K562 (cell line): ENCODE measurements at regions not wholly inside any gene's neighbourhood (a gene's known extent, or its start where the extent isn't known, plus 50 kb on each side); places are given as distances from the start of the nearest gene placed in this dataset.

Experiments
- ATAC-seq: fragments of 200-7000 bp; cut with Tn5 transposase; 3 replicates; pipeline ENCODE4 v1.9.1; 2020; ENCODE audit warnings: moderate library complexity
- BruUV-seq: library from RNA; stranded (reverse); fragments of 400-500 nt; replicated peaks from 2 replicates; lab custom pipeline; 2021; lab: Mats Ljungman, UMichigan
- CTCF ChIA-PET: fragments of 300-600 bp; formaldehyde crosslinking; extraction: SDS; loops from one replicate; lab custom pipeline; 2021; ENCODE audit warnings: low intra/inter-chr PET ratio; lab: Yijun Ruan, JAX
- POLR2A ChIA-PET: fragments of 300-600, 350-650 bp; sonication (Branson Sonifier 250); formaldehyde crosslinking; extraction: SDS; loops from one replicate; lab custom pipeline; 2021; ENCODE audit warnings: antibody characterized with exemption, inconsistent platforms; lab: Yijun Ruan, JAX
- DNase-seq, 4 experiments: peaks; one replicate each; pipeline versions ENCODE4 v3.0.0 to v3.0.0-alpha.2; 2011 to 2018; ENCODE audit warnings: low spot score in 3 of 4, mixed read lengths in 3 of 4; ENCODE audit errors: extremely low read depth in 1 of 4
- FAIRE-seq: peaks from 2 replicates; lab custom pipeline; 2011; peaks lifted over from hg19 to GRCh38; lab: Jason Lieb, UNC
- H2AFZ ChIP-seq: 2 replicates; pipeline ENCODE4 v1.6.0; 2011; ENCODE audit warnings: low read depth, low read length, control low read depth, inconsistent platforms
- H3K27ac ChIP-seq: fragments of 200-600 bp; 3 replicates; pipeline ENCODE4 v1.8.0; 2011; ENCODE audit warnings: low read depth, mild to moderate bottlenecking, control low read depth, inconsistent platforms, low read length, moderate library complexity, mixed read lengths; ENCODE audit errors: extremely low read depth
- H3K27me3 ChIP-seq, 2 experiments: fragments of 300-600 bp in 1 of 2; 2 replicates in 1 of 2; 3 replicates in 1 of 2; pipeline versions ENCODE4 v1.6.0 to v1.8.0; 2011; ENCODE audit warnings: inconsistent platforms in 2 of 2, low read length in 2 of 2, mild to moderate bottlenecking in 1 of 2, mixed read lengths in 1 of 2, moderate library complexity in 1 of 2; ENCODE audit not compliant: control insufficient read depth in 2 of 2, insufficient read depth in 2 of 2
- H3K36me3 ChIP-seq: fragments of 300-600 bp; 3 replicates; pipeline ENCODE4 v1.8.0; 2011; ENCODE audit warnings: mild to moderate bottlenecking, low read length, inconsistent platforms; ENCODE audit not compliant: control insufficient read depth, insufficient read depth
- H3K4me1 ChIP-seq, 2 experiments: fragments of 200-600 bp in 1 of 2; replicated peaks in 1 of 2; 2 replicates in 1 of 2; 3 replicates in 1 of 2; pipeline versions ENCODE4 v1.5.1 to v1.8.0; 2011; ENCODE audit warnings: inconsistent platforms in 2 of 2, low read length in 2 of 2, mild to moderate bottlenecking in 1 of 2, mixed read lengths in 1 of 2, moderate library complexity in 1 of 2; ENCODE audit not compliant: control insufficient read depth in 2 of 2, insufficient read depth in 2 of 2
- H3K4me2 ChIP-seq: 2 replicates; pipeline ENCODE4 v1.6.1; 2011; ENCODE audit warnings: low read length, control low read depth, inconsistent platforms, mixed read lengths; ENCODE audit not compliant: insufficient read depth
- H3K4me3 ChIP-seq: fragments of 200-600 bp; sonication (generic), shearing (Covaris generic); 2 replicates; pipeline ENCODE4 v1.5.1; 2016; ENCODE audit warnings: control low read depth, inconsistent platforms
- H3K79me2 ChIP-seq: fragments of 200-600 bp; 3 replicates; pipeline ENCODE4 v1.8.0; 2011; ENCODE audit warnings: low read length, inconsistent platforms; ENCODE audit not compliant: control insufficient read depth, insufficient read depth
- H3K9ac ChIP-seq, 2 experiments: 2 replicates each; pipeline versions ENCODE4 v1.6.0 to v1.6.1; 2011; ENCODE audit warnings: low read depth in 2 of 2, low read length in 2 of 2, control low read depth in 1 of 2, inconsistent platforms in 1 of 2, mild to moderate bottlenecking in 1 of 2, mixed read lengths in 1 of 2; ENCODE audit not compliant: insufficient read depth in 1 of 2
- H3K9me1 ChIP-seq: one replicate; pipeline ENCODE4 v1.6.0; 2011; ENCODE audit warnings: inconsistent platforms, mild to moderate bottlenecking, low read length, moderate library complexity; ENCODE audit not compliant: control insufficient read depth, insufficient read depth
- H3K9me3 ChIP-seq: replicated peaks from 2 replicates; pipeline ENCODE4 v1.5.1; 2011; ENCODE audit warnings: low read depth, low read length, inconsistent platforms; ENCODE audit not compliant: control insufficient read depth, insufficient read depth
- H4K20me1 ChIP-seq: replicated peaks from 2 replicates; pipeline ENCODE4 v1.6.1; 2011; ENCODE audit warnings: low read length, inconsistent platforms, mixed read lengths; ENCODE audit not compliant: control insufficient read depth, insufficient read depth
- CBX2 ChIP-seq: fragments of 200-600 bp; sonication (generic); IDR thresholded peaks from one replicate; pipeline ENCODE4 v1.6.1; 2012; ENCODE audit warnings: mild to moderate bottlenecking, low read length, inconsistent platforms; ENCODE audit not compliant: insufficient read depth, poor library complexity, severe bottlenecking
- EP300 ChIP-seq: IDR thresholded peaks from 2 replicates; pipeline ENCODE4 v1.6.1; 2012; ENCODE audit warnings: low read length, improper control_type of control experiment
- NCOA4 ChIP-seq: fragments of 450-650 bp; IDR thresholded peaks from 2 replicates; pipeline ENCODE4 v1.6.1; 2018; ENCODE audit warnings: mild to moderate bottlenecking; ENCODE audit not compliant: partially characterized antibody
- PHTF2 ChIP-seq: fragments of 250-450 bp; sonication (Bioruptor Pico); IDR thresholded peaks from 2 replicates; pipeline ENCODE4 v1.5.0; 2021; ENCODE audit warnings: mild to moderate bottlenecking
- RBM15 ChIP-seq: fragments of 200-400 bp; formaldehyde crosslinking; IDR thresholded peaks from 2 replicates; pipeline ENCODE4 v1.6.1; 2018; ENCODE audit warnings: mild to moderate bottlenecking, low read length, moderate library complexity; ENCODE audit not compliant: insufficient read depth
- RFX1 ChIP-seq: fragments of 450-650 bp; IDR thresholded peaks from 2 replicates; pipeline ENCODE4 v1.6.1; 2016; ENCODE audit warnings: mild to moderate bottlenecking, moderate library complexity
- SAP30 ChIP-seq: fragments of 200-600 bp; sonication (generic); IDR thresholded peaks from 2 replicates; pipeline ENCODE4 v1.6.1; 2012; ENCODE audit warnings: borderline replicate concordance, low read depth, mild to moderate bottlenecking, moderate library complexity, low read length, control low read depth, inconsistent platforms; ENCODE audit not compliant: insufficient read depth, poor library complexity, severe bottlenecking
- SRSF7 ChIP-seq: fragments of 200-400 bp; formaldehyde crosslinking; optimal IDR thresholded peaks from 2 replicates; pipeline ENCODE3; 2017; ENCODE audit warnings: mild to moderate bottlenecking, low read depth, low read length
- TAF7 ChIP-seq: fragments of 450-650 bp; IDR thresholded peaks from 2 replicates; pipeline ENCODE4 v1.6.1; 2016; ENCODE audit warnings: missing genetic modification characterization, missing compliant biosample characterization
- ZNF134 ChIP-seq: fragments of 250-450 bp; sonication (Bioruptor Pico); conservative IDR thresholded peaks from 2 replicates; pipeline ENCODE4 v1.4.0; 2020
- ZNF23 ChIP-seq: fragments of 250-450 bp; sonication (Bioruptor Pico); IDR thresholded peaks from 2 replicates; pipeline ENCODE4 v1.4.0; 2020; ENCODE audit warnings: mild to moderate bottlenecking
- ZNF431 ChIP-seq: sonication (generic); formaldehyde crosslinking; IDR thresholded peaks from 2 replicates; pipeline ENCODE4 v1.8.0; 2022; ENCODE audit warnings: mild to moderate bottlenecking, missing genetic modification reagents
- ZNF76 ChIP-seq: fragments of 250-450 bp; sonication (Bioruptor Pico); IDR thresholded peaks from 2 replicates; pipeline ENCODE4 v1.4.0; 2020; ENCODE audit warnings: mild to moderate bottlenecking, moderate library complexity, borderline replicate concordance
- WGBS: fragments of 100-300 bp; shearing (Covaris generic); methylation state at CpG from one replicate; pipeline ENCODE4 v1.1.6; 2016; ENCODE audit warnings: low coverage, mixed read lengths; ENCODE audit not compliant: insufficient coverage; ENCODE audit errors: missing lambda C conversion rate; 5-methylcytosine and 5-hydroxymethylcytosine counted together
- in situ Hi-C: fragments of 300-500 bp; cut with MboI; formaldehyde crosslinking; loops from 4 replicates; pipeline ENCODE4 v1.15.0; 2018; ENCODE audit warnings: inconsistent platforms, mixed read lengths
- intact Hi-C: fragments of 100-400 bp; cut with micrococcal nuclease; formaldehyde crosslinking; loops from 2 replicates; pipeline ENCODE4 v1.14.2; 2022
- TF ChIP-seq, protein P1 (sequence below): fragments of 450-650 bp; IDR thresholded peaks from 2 replicates; pipeline ENCODE4 v1.6.1; 2016; ENCODE audit warnings: missing biosample characterization, missing genetic modification characterization

DNA sequence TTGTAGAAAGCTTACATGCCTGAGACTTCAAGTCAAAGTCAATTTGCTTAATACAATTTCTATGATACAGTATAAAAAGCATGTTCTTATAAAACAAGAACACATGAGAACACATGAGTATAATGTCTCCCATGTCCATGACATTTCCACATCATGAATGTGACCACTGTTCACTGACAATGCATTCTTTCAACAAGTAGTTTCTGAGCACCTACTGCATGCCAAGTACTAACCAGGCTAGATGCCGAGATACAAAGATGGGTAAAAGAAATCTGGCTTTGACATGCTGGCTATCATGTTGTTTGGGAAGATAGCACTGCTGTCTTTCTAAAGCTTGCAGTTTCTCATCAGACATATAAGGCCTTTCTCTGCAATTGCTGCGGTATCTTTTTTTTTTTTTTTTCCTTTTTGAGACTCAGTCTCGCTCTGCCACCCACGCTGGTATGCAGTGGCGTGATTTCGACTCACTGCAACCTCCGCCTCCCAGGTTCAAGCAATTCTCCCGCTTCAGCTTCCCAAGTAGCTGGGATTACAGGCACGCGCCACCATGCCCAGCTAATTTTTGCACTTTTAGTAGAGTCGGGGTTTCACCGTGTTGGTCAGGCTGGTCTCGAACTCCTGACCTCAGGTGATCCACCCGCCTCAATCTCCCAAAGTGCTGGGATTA lies 123.6 kb upstream of the DST start (continued):
- TF ChIP-seq, protein P1, sequence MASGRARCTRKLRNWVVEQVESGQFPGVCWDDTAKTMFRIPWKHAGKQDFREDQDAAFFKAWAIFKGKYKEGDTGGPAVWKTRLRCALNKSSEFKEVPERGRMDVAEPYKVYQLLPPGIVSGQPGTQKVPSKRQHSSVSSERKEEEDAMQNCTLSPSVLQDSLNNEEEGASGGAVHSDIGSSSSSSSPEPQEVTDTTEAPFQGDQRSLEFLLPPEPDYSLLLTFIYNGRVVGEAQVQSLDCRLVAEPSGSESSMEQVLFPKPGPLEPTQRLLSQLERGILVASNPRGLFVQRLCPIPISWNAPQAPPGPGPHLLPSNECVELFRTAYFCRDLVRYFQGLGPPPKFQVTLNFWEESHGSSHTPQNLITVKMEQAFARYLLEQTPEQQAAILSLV (tag), result no peak
- TF ChIP-seq CBX2 (no peak), NCOA4 (no peak), PHTF2 (CRISPR knock-in tag) (no peak)
- TF ChIP-seq, all 486 proteins: peak for 0

DNA sequence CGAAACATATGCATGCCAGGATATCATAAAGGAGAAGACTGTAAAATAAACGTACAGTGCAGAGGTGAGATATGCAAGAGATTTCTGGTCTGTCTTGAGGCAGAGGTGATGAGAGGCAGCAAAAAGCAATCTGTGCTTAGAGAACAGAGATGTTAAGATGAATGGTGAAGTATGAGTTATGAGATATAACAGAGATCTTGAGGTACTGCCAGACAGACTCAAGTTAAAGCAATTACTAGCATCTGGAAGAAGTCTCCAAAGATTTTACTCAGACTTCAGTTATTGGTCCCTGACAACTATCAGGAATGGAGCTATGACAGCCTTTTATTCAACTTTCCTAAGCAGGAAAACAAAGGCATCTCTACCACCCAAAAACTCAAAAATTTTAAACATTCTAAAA lies 122.8 kb upstream of the DST start:
- no peak overlapping the region for H2AFZ ChIP-seq
- no peak overlapping the region for H3K9ac ChIP-seq
- no peaks in the 10 kb centered on the region for H3K79me2 ChIP-seq
- 0 out of 2 replicates have a peak, but pooled peaks cover 3% of the 10 kb centered on the region for H4K20me1 ChIP-seq
- no peaks in the 10 kb centered on the region for H3K4me1 ChIP-seq
- FAIRE-seq (no peak), DNase-seq (no peak), ATAC-seq (no peak)
- CTCF ChIA-PET, result no interaction called here
- 0% methylated on average over 2 of the region's 2 CpGs for WGBS
- no peaks in the 10 kb centered on the region; a peak in 1 of 5 replicates for H3K27me3 ChIP-seq
- no peaks in the 10 kb centered on the region for H3K36me3 ChIP-seq
- no peak for TF ChIP-seq ZNF134 (CRISPR knock-in tag)
- TF ChIP-seq SAP30, result no peak
- no peak for TF ChIP-seq ZNF23 (CRISPR knock-in tag)
- no peak for TF ChIP-seq RBM15
- no peak for TF ChIP-seq TAF7 (tag)
- no peak for TF ChIP-seq ZNF76
- TF ChIP-seq SRSF7, result no peak
- TF ChIP-seq RFX1, result no peak
- no peak for TF ChIP-seq EP300
- no peak for TF ChIP-seq ZNF431 (CRISPR knock-in tag)
- intact Hi-C loops, result loop anchor here (5.0 kb wide), 1 partner anchor 128 kb away; no protein-coding TSS in a partner anchor
- no peaks in the 10 kb centered on the region for H3K9me3 ChIP-seq
- in situ Hi-C loops, result no loop called here
- H3K4me3 ChIP-seq, result no peak overlapping the region
- H3K9me1 ChIP-seq, result no peaks in the 10 kb centered on the region
- no TSS peak for BruUV-seq
- POLR2A ChIA-PET, result no interaction called here
- no peak overlapping the region for H3K27ac ChIP-seq
- H3K4me2 ChIP-seq, result no peak overlapping the region
